ENCODE measurements at regions not wholly inside any gene's neighbourhood (a gene's known extent, or its start where the extent isn't known, plus 50 kb on each side); places are given as distances from the start of the nearest gene placed in this dataset.
"Not testable (repeated sequence)": the region's sequence is repeated elsewhere in the genome, so short reads cannot be mapped to it uniquely, and the experiment has no call there.

DNA sequence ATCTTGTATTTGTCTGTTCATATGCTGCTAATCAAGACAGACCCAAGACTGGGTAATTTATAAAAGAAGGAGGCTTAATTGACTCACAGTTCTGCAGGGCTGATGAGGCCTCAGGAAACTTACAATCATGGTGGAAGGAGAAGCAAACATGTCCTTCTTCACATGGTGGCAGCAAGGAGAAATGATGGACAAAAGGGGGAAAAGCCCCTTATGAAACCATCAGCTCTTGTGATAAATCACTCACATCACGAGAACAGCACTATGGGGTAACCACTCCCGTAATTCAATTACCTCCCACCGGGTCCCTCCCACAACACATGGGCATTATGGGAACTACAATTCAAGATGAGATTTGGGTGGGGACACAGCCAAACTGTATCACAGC lies 117.0 kb downstream of the TTC6 start:
- not testable (repeated sequence) for DNase-seq (ENCODE audit: low spot score)

DNA sequence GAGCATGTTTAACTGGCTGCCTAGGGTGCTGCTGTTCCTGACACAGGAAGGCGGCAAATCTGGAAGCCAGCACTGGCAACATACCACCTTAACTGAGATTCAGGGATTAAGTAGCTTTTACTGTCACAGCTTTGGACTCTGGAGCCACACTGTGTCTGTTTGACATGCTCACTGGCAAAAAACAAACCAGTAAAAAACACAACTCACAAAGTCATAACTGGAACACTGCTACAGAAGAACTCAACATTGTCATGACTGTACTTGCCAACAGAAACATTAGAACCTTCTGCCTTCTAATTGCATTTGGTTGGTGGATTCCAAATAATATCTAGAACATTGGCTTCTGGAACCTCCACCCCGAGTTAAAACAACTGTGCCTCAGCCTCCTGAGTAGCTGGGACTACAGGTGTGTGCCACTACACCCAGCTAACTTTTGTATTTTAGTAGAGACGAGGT lies 117.6 kb downstream of the TTC6 start:
- no peak for DNase-seq (ENCODE audit: low spot score)

DNA sequence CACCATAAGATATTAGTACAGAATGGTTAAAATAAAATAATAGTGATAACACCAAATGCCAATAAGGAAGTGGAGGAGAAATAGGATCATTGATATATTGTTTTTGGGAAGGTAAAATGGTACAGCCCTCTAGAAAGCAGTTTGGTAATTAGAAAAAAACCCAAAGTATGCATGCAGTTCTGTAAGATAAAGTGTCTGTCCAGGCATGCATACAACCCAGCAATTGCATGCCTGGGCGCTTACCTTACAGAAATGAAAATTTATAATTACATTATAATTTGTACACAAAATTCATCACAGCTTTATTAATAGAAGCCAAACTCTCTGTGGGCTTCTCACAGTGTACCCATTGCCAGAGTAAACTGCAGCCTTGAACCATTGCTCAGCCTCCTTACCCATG lies 124.7 kb downstream of the TTC6 start:
- no peak for DNase-seq (ENCODE audit: low spot score)

DNA sequence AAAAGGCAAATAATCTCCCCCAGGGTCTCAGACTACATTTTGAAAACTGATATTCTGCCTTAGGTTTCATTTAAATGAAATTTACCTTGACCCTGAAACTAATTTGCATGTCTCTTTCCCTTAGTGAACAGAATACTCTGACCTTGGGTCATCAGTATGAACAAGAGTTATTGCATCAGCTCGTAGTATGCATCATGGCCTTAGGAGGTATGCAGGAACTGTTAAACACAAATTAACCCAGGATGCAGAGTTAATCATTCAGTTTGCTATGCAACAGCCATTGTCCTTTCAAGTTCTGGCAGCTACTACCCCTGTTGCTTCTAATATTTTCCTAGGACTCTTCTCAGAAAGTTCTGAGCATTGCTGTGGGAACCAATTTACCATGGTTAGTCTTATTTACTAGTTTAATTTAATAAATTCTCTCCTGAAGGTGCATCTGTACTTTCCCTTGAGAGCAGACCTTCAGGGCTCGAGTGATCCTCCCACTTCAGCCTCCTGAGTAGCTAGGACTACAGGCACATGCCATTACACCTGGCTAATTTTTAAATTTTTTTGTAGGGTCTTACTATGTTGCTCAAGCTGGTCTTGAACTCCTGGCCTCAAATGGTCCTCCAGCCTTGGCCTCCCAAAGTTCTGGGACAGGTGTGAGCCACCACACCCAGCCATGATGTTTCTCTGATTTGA lies 126.7 kb downstream of the TTC6 start:
- DNase-seq (ENCODE audit: low spot score): no peak

DNA sequence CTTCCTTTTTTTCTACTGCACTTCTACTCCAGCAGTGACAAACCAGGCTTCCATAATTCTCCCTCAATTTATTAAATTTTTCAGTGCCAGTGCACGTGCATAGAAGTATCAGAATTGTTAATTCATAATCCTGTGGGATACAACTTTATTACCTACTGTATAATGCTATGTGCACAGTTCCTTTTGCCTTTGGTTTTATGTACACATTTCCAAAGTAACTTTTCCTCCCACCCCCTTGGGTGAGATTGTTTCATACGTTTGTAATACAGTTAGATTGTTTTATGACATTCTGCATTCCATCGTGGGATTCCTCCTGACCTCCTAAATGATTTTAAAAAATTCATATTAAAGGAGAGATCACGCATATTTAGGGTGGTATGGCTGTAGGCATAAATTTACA lies 128.1 kb downstream of the TTC6 start:
- no peak for DNase-seq (ENCODE audit: low spot score)

DNA sequence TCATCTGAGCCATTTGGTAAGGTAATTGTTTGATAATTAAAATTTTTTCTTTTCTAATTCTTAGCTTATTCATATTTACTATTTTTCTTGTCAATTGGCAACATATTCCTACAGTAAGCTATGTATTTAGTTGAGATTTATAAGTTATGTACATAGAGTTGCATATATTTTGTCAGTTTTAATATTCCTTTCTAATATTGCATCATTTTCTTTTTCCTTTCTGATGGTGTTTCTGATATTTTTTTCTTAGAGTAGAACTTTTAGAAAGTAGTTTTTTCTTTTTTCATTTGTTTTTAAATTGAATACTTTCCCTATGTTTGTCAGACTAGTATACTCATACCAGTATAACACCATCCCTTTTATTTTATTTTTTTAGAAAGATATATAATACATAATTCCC lies 131.3 kb downstream of the TTC6 start:
- no peak for DNase-seq (ENCODE audit: low spot score)

DNA sequence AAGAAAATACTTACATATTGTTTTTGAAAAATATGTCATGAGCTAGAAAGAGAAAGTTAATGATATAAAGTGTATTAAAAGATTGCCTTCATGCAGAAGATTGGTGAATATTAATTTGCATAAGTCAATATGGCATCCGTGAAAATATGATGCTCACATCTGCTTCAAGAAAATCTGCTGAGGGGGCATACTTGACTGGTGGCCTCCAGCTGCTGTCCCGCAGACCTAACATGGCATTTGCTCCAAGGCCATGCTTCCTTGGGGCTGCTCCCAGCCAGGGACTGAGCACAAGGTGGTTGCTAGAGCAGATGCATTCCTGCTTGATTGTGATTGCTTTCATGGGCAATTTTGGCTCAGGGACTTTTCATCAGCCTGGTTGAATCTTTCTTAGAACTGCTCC lies 133.8 kb downstream of the TTC6 start:
- DNase-seq (ENCODE audit: low spot score): no peak

DNA sequence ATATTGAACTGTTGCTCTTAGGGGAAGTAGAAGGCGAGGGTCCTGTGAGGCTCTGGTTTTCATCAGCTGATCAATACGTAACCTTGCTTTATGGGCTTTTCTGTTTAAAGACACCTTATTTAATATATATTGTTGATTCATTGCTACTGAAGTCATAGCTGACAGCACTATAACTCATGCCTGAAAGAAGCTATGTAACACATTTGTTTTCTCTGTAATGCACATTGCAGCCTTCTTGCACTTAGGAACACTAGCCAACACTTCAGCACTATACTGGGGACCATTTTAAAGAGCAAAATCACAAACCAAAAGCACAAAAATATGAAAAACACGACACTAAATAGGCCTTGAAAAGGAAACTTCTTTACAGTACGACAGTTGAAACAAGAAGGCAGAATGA lies 135.7 kb downstream of the TTC6 start:
- no peak for DNase-seq (ENCODE audit: low spot score)

DNA sequence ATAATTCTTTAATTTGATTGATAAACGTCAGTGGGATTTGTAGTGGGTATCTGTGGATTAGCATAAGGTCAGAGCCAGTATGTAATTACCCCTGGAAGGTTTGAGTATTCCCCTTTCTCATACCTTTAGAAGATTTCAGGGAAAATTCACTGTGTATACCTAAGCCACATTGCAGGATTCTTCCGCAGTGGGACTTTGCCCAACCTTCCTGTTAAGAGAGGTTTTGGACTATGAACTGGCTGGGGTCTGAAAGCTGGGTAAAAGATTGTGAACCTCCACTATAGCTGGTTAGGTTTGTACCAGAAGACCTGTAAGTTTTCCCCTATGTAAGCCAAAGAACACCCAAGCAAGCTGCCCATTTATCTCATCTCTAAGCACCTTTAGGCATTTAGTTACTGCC lies 150.2 kb downstream of the TTC6 start:
- no peak for DNase-seq (ENCODE audit: low spot score)

DNA sequence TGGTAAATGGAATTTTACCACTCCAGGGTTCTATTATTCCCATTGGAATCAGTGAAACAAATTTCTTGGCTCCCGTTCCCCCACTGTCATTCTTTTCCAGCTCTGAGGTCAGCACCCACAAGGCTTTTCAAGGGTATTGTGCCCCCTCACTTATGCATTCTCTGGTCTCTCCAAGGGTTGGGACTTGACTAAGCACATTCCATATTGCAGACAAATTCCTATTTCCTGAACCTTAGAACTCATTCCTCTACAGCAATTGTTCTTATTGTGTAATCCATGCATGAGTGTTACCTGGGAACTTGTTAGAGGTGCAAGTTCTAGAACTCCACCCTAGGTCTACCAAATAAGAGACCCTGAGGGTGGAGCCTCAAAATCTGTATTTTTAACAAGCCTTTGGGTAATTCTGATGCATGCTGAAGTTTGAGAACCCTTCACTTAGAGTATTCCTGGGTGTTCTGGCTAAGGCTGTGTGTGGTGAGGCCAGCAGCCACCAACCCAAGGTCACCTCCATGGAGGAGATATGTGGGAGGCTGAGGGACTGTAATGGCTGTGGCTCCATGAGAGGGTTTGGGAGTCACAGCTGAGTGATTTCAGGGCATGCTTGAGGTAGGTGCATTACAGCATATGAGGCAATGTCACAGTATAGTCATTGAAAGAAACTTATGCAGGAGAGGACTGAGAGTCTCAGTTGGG lies 150.9 kb downstream of the TTC6 start:
- no peak for DNase-seq (ENCODE audit: low spot score)

DNA sequence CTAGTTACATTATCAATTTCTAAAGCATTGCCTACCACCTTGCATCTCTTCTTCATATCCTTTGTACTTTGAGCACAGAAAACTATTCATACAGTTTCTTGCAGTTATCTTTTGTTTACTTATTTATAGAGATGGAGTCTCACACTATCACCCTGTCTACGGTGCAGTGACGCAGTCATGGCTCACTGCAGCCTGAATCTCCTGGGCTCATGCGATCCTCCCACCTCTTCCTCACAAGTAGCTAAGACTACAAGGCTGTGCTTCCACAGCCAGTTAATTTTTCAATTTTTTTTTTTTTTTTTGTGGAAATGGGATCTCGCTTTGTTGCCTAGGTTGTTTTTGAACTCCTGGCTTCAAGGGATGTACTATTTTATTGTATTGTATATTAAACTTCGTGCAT lies 158.0 kb downstream of the TTC6 start:
- no peak for DNase-seq (ENCODE audit: low spot score)

DNA sequence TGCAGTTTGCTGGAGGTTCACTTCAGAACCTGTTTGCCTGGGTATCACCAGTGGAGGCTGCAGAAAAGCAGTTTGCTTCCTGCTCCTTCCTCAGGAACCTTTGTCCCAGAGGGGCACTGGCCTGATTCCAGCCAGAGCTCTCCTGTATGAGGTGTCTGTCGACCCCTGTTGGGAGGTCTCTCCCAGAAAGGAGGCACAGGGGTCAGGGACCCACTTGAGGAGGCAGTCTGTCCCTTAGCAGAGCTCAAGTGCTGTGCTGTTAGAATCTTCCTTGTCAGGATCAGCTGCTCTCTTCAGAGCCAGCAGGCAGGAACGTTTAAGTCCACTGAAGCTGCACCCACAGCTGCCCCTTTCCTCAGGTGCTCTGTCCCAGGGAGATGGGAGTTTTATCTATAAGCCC lies 164.8 kb downstream of the TTC6 start:
- DNase-seq (ENCODE audit: low spot score): not testable (repeated sequence)

DNA sequence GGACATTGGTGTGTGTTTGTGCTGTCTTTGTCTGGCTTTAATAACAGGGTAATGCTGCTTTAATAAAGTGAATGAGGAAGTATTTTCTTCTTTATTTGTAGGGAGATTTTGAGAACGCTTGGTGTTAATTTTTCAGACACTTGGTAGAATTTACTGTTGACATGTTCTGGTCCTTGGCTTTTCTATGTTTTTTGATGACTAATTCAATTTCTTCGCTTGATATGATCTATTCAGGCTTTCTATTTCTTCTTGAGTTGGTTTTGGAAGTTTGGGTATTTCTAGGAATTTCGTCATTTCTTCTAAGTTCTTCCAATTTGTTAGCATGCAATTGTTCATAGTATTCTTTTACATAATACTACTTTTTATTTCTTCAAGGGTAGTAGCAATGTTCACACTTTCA lies 167.8 kb downstream of the TTC6 start:
- DNase-seq (ENCODE audit: low spot score): no peak

DNA sequence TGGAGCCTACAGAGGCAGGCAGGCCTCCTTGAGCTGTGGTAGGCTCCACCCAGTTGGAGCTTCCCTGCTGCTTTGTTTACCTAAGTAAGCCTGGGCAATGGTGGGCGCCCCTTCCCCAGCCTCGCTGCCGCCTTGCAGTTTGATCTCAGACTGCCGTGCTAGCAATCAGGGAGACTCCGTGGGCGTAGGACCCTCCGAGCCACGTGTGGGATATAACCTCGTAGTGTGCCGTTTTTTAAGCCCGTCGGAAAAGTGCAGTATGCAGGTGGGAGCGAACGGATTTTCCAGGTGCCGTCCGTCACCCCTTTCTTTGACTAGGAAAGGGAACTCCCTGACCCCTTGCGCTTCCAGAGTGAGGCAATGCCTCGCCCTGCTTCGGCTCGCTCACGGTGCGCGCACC lies 176.9 kb downstream of the TTC6 start:
- not testable (repeated sequence) for DNase-seq (ENCODE audit: low spot score)

DNA sequence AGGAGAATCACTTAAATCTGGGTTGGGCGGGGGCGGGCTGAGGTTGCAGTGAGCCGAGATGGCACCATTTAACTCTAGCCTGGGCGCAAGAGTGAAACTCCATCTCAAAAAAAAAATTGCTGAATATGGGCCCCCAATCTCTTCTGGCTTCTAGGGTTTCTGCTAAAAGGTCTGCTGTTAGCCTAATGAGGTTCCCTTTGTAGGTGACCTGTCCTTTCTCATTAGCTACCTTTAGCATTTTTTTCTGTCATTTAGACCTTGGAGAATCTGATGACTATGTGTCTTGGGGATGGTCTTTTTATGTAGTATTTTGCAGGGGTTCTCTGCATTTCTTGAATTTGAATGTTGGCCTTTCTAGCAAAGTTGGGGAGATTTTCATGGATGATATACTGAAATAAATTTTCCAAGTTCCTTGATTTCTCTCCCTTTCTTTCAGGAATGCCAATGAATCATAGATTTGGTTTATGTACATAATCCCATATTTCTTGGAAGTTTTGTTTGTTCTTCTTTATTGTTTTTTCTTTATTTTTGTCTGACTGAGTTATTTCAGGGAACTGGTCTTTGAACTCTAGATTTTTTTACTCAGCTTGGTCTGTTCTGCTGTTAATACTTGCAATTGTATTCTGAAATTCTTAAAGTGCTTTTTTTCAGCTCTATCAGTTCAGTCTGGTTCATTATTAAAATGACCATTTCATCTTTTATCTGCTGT lies 181.5 kb downstream of the TTC6 start:
- no peak for DNase-seq (ENCODE audit: low spot score)

DNA sequence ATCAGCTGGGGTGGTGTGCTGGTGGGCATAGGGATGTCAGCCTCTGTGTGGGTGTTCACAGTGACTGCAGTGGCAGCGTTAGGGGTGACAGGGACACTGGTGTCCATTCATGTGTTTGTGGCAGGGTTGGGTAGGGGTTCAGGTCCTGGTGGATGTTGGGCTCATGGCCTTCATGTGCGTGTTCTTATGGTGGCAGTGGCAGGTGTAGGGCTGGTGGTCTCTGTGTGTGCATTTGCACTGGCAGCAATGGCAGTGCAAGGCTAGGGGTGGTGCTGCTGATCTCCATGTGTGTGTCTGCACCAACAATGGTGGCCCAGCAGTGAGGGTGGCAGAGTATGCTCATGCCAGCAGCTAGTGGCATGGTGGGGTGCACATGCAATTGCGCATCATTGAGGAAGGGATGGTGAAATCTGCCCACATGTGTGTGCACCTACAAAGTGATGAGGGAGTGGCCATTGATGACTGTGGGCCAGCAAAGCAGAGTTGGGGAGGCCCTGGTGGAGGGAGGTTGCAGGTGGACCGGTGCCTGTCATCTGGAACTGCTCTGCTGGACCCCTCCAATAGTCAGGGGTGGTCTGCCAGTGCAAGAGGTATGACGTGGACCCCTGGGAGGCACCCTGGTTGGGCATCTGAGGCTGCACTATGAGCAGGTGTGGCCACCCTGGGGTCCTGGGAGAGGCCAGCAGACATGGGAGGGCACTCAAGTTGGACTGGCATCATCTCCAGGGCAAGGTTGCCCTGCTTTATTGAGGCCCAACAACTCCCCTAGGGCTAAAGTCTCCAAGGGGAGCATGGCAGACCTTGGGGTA lies 182.9 kb downstream of the TTC6 start:
- no peak for DNase-seq (ENCODE audit: low spot score)

DNA sequence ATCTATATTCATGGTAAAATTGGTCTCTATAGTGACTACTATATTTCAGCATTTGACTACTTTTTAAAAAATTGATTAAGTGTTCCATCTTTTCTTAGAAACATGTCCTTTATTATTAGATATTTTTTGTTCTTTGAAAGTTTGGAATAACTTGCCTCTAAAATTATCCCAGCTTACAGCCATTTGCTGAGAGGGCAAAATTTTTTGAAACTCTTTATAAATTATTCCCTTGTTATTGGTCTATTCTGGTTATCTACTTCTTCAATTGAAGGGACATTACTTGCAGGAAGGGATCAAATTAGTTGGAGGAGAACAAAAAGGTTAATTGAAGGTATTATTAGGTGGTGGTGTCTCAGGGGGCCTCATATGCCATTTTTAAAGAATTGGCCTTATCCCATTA lies 184.1 kb downstream of the TTC6 start:
- no peak for DNase-seq (ENCODE audit: low spot score)

DNA sequence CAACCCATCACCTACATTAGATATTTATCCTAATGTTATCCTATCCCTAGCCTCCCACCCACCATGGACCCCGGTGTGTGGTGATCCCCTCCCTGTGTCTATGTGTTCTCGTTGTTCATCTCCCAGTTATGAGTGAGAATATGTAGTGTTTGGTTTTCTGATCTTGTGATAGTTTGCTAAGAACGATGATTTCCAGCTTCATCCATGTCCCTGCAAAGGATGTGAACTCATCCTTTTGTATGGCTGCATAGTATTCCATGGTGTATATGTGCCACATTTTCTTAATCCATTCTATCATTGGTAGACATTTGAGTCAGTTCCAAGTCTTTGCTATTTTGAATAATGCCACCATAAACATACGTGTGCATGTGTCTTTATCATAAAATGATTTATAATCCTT lies 185.3 kb downstream of the TTC6 start:
- DNase-seq (ENCODE audit: low spot score): not testable (repeated sequence)

DNA sequence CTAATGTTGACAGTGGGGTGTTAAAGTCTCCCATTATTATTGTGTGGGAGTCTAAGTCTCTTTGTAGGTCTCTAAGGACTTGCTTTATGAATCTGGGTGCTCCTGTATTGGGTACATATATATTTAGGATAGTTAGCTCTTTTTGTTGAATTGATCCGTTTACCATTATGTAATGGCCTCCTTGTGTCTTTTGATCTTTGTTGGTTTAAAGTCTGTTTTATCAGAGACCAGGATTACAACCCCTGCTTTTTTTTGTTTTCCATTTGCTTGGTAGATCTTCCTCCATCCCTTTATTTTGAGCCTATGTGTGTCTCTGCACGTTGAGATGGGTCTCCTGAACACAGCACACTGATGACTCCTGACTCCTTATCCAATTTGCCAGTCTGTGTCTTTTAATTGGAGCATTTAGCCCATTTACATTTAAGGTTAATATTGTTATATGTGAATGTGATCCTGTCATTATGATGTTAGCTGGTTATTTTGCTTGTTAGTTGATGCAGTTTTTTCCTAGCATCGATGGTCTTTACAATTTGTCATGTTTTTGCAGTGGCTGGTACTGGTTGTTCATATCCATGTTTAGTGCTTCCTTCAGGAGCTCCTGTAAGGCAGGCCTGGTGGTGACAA lies 188.9 kb downstream of the TTC6 start:
- not testable (repeated sequence) for DNase-seq (ENCODE audit: low spot score)

DNA sequence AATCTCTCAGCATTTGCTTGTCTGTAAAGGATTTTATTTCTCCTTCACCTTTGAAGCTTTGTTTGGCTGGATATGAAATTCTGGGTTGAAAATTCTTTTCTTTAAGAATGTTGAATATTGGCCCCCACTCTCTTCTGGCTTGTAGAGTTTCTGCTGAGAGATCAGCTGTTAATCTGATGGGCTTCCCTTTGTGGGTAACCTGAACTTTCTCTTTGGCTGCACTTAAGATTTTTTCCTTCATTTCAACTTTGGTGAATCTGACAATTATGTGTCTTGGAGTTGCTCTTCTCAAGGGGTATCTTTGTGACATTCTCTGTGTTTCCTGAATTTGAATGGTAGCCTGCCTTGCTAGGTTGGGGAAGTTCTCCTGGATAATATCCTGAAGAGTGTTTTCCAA lies 189.4 kb downstream of the TTC6 start:
- DNase-seq (ENCODE audit: low spot score): not testable (repeated sequence)

DNA sequence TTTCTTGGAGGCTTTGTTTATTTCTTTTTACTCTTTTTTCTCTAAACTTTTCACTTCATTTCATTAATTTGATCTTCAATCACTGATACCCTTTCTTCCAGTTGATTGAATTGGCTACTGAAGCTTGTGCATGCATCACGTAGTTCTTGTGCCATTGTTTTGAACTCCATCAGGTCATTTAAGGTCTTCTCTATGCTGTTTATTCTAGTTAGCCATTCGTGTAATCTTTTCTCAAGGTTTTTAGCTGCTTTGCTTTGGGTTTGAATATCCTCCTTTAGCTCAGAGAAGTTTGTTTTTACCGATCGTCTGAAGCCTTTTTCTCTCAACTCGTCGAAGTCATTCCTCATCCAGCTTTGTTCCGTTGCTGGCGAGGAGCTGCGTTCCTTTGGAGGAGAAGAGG lies 189.9 kb downstream of the TTC6 start:
- DNase-seq (ENCODE audit: low spot score): not testable (repeated sequence)

DNA sequence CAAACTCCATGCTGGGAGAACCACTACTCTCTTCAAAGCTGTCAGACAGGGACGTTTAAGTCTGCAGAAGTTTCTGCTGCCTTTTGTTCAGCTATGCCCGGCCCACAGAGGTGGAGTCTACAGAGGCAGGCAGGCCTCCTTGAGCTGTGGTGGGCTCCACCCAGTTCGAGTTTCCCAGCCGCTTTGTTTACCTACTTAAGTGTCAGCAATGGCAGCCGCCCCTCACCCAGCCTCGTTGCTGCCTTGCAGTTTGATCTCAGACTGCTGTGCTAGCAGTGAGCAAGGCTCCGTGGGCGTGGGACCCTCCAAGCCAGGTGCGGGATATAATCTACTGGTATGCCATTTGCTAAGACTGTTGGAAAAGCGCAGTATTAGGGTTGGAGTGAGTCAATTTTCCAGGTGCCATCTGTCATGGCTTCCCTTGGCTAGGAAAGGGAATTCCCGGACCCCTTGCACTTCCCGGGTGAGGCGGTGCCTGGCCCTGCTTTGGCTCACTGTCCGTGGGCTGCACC lies 190.7 kb downstream of the TTC6 start:
- DNase-seq (ENCODE audit: low spot score): not testable (repeated sequence)
